H1 (cell line): ENCODE measurements at regions not wholly inside any gene's neighbourhood (a gene's known extent, or its start where the extent isn't known, plus 50 kb on each side); places are given as distances from the start of the nearest gene placed in this dataset.

ENCODE experiments used
- CTCF ChIP-seq, 3 experiments: IDR thresholded peaks; 1 replicate in 2 of 3; 2 replicates in 1 of 3; pipeline versions ENCODE4 v1.5.1 to v1.6.1; 2011; ENCODE audit warnings: low read length in 3 of 3, mild to moderate bottlenecking in 3 of 3, inconsistent platforms in 2 of 3, low read depth in 1 of 3, moderate library complexity in 1 of 3; ENCODE audit not compliant: insufficient read depth in 1 of 3; ENCODE audit errors: control extremely low read depth in 1 of 3
- EGR1 ChIP-seq: IDR thresholded peaks from 2 replicates; pipeline ENCODE4 v1.6.1; 2011; ENCODE audit warnings: low read depth, low read length, borderline replicate concordance
- EZH2 ChIP-seq: fragments of 200-600 bp; sonication (generic); IDR thresholded peaks from 2 replicates; pipeline ENCODE4 v1.7.1; 2012; ENCODE audit warnings: low read depth, mild to moderate bottlenecking, moderate library complexity, low read length, inconsistent platforms; ENCODE audit not compliant: severe bottlenecking
- GTF2F1 ChIP-seq: IDR thresholded peaks from 2 replicates; pipeline ENCODE4 v1.6.1; 2012; ENCODE audit warnings: low read depth, low read length, improper control_type of control experiment, borderline replicate concordance
- NRF1 ChIP-seq: IDR thresholded peaks from 2 replicates; pipeline ENCODE4 v1.6.1; 2011; ENCODE audit warnings: mild to moderate bottlenecking, low read depth, low read length, improper control_type of control experiment
- POLR2A ChIP-seq, 2 experiments: IDR thresholded peaks; 1 replicate in 1 of 2; 2 replicates in 1 of 2; pipeline ENCODE4 v1.6.1; 2011; ENCODE audit warnings: low read depth in 2 of 2, low read length in 2 of 2, mild to moderate bottlenecking in 2 of 2; ENCODE audit errors: control extremely low read depth in 1 of 2
- POLR2AphosphoS5 ChIP-seq: IDR thresholded peaks from 2 replicates; pipeline ENCODE4 v1.6.1; 2011; ENCODE audit warnings: low read depth, low read length
- SAP30 ChIP-seq: fragments of 300-600 bp; sonication (generic); IDR thresholded peaks from 2 replicates; pipeline ENCODE4 v1.7.1; 2012; ENCODE audit warnings: low read length, moderate library complexity, mild to moderate bottlenecking, inconsistent platforms; ENCODE audit not compliant: insufficient read depth, insufficient replicate concordance
- SIN3A ChIP-seq, 2 experiments: IDR thresholded peaks in 1 of 2; conservative IDR thresholded peaks in 1 of 2; 2 replicates each; pipeline ENCODE4 v1.6.1; 2011 to 2012; ENCODE audit warnings: low read length in 2 of 2, improper control_type of control experiment in 1 of 2, low read depth in 1 of 2, mild to moderate bottlenecking in 1 of 2
- SRF ChIP-seq: IDR thresholded peaks from 2 replicates; pipeline ENCODE4 v1.6.1; 2011; ENCODE audit warnings: mild to moderate bottlenecking, low read depth, low read length, moderate library complexity

GRCh38 chr14:87652278-87652677, 340.7 kb downstream of the GALC start:
- TF ChIP-seq CTCF (IDR thresholded peaks at IDR 0.05; ENCODE audit: control extremely low read depth in 1 of 3, insufficient read depth in 1 of 3, low read depth in 1 of 3, low read length in 3 of 3) = no peak
- no peak for TF ChIP-seq SRF
- no peak for TF ChIP-seq EZH2
- no peak for TF ChIP-seq POLR2A (IDR thresholded peaks at IDR 0.05; ENCODE audit: control extremely low read depth in 1 of 2, low read depth in 2 of 2, low read length in 2 of 2)
- TF ChIP-seq NRF1 = no peak
- TF ChIP-seq POLR2AphosphoS5 = no peak
- no peak for TF ChIP-seq EGR1
- no peak for TF ChIP-seq SAP30
- TF ChIP-seq GTF2F1 = no peak
- TF ChIP-seq SIN3A (conservative IDR thresholded peaks at IDR 0.05 in 1 of 2, IDR thresholded peaks at IDR 0.05 in 1 of 2; ENCODE audit: low read depth in 1 of 2, low read length in 2 of 2) = no peak
